K562 (cell line): ENCODE measurements at regions not wholly inside any gene's neighbourhood (a gene's known extent, or its start where the extent isn't known, plus 50 kb on each side); places are given as distances from the start of the nearest gene placed in this dataset.

ENCODE experiments used
- ATAC-seq: fragments of 200-7000 bp; cut with Tn5 transposase; 3 replicates; pipeline ENCODE4 v1.9.1; 2020; ENCODE audit warnings: moderate library complexity
- BruUV-seq: library from RNA; stranded (reverse); fragments of 400-500 nt; replicated peaks from 2 replicates; lab custom pipeline; 2021; lab: Mats Ljungman, UMichigan
- CTCF ChIA-PET: fragments of 300-600 bp; formaldehyde crosslinking; extraction: SDS; loops from one replicate; lab custom pipeline; 2021; ENCODE audit warnings: low intra/inter-chr PET ratio; lab: Yijun Ruan, JAX
- POLR2A ChIA-PET: fragments of 300-600, 350-650 bp; sonication (Branson Sonifier 250); formaldehyde crosslinking; extraction: SDS; loops from one replicate; lab custom pipeline; 2021; ENCODE audit warnings: antibody characterized with exemption, inconsistent platforms; lab: Yijun Ruan, JAX
- DNase-seq, 4 experiments: peaks; one replicate each; pipeline versions ENCODE4 v3.0.0 to v3.0.0-alpha.2; 2011 to 2018; ENCODE audit warnings: low spot score in 3 of 4, mixed read lengths in 3 of 4; ENCODE audit errors: extremely low read depth in 1 of 4
- FAIRE-seq: peaks from 2 replicates; lab custom pipeline; 2011; peaks lifted over from hg19 to GRCh38; lab: Jason Lieb, UNC
- H2AFZ ChIP-seq: 2 replicates; pipeline ENCODE4 v1.6.0; 2011; ENCODE audit warnings: low read depth, low read length, control low read depth, inconsistent platforms
- H3K27ac ChIP-seq: fragments of 200-600 bp; 3 replicates; pipeline ENCODE4 v1.8.0; 2011; ENCODE audit warnings: low read depth, mild to moderate bottlenecking, control low read depth, inconsistent platforms, low read length, moderate library complexity, mixed read lengths; ENCODE audit errors: extremely low read depth
- H3K27me3 ChIP-seq, 2 experiments: fragments of 300-600 bp in 1 of 2; 2 replicates in 1 of 2; 3 replicates in 1 of 2; pipeline versions ENCODE4 v1.6.0 to v1.8.0; 2011; ENCODE audit warnings: inconsistent platforms in 2 of 2, low read length in 2 of 2, mild to moderate bottlenecking in 1 of 2, mixed read lengths in 1 of 2, moderate library complexity in 1 of 2; ENCODE audit not compliant: control insufficient read depth in 2 of 2, insufficient read depth in 2 of 2
- H3K36me3 ChIP-seq: fragments of 300-600 bp; 3 replicates; pipeline ENCODE4 v1.8.0; 2011; ENCODE audit warnings: mild to moderate bottlenecking, low read length, inconsistent platforms; ENCODE audit not compliant: control insufficient read depth, insufficient read depth
- H3K4me1 ChIP-seq, 2 experiments: fragments of 200-600 bp in 1 of 2; replicated peaks in 1 of 2; 2 replicates in 1 of 2; 3 replicates in 1 of 2; pipeline versions ENCODE4 v1.5.1 to v1.8.0; 2011; ENCODE audit warnings: inconsistent platforms in 2 of 2, low read length in 2 of 2, mild to moderate bottlenecking in 1 of 2, mixed read lengths in 1 of 2, moderate library complexity in 1 of 2; ENCODE audit not compliant: control insufficient read depth in 2 of 2, insufficient read depth in 2 of 2
- H3K4me2 ChIP-seq: 2 replicates; pipeline ENCODE4 v1.6.1; 2011; ENCODE audit warnings: low read length, control low read depth, inconsistent platforms, mixed read lengths; ENCODE audit not compliant: insufficient read depth
- H3K4me3 ChIP-seq: fragments of 200-600 bp; sonication (generic), shearing (Covaris generic); 2 replicates; pipeline ENCODE4 v1.5.1; 2016; ENCODE audit warnings: control low read depth, inconsistent platforms
- H3K79me2 ChIP-seq: fragments of 200-600 bp; 3 replicates; pipeline ENCODE4 v1.8.0; 2011; ENCODE audit warnings: low read length, inconsistent platforms; ENCODE audit not compliant: control insufficient read depth, insufficient read depth
- H3K9ac ChIP-seq, 2 experiments: 2 replicates each; pipeline versions ENCODE4 v1.6.0 to v1.6.1; 2011; ENCODE audit warnings: low read depth in 2 of 2, low read length in 2 of 2, control low read depth in 1 of 2, inconsistent platforms in 1 of 2, mild to moderate bottlenecking in 1 of 2, mixed read lengths in 1 of 2; ENCODE audit not compliant: insufficient read depth in 1 of 2
- H3K9me1 ChIP-seq: one replicate; pipeline ENCODE4 v1.6.0; 2011; ENCODE audit warnings: inconsistent platforms, mild to moderate bottlenecking, low read length, moderate library complexity; ENCODE audit not compliant: control insufficient read depth, insufficient read depth
- H3K9me3 ChIP-seq: replicated peaks from 2 replicates; pipeline ENCODE4 v1.5.1; 2011; ENCODE audit warnings: low read depth, low read length, inconsistent platforms; ENCODE audit not compliant: control insufficient read depth, insufficient read depth
- H4K20me1 ChIP-seq: replicated peaks from 2 replicates; pipeline ENCODE4 v1.6.1; 2011; ENCODE audit warnings: low read length, inconsistent platforms, mixed read lengths; ENCODE audit not compliant: control insufficient read depth, insufficient read depth
- CBX3 ChIP-seq, 2 experiments: IDR thresholded peaks; 1 replicate in 1 of 2; 2 replicates in 1 of 2; pipeline ENCODE4 v1.6.1; 2012; ENCODE audit warnings: inconsistent platforms in 2 of 2, low read length in 2 of 2, borderline replicate concordance in 1 of 2, control low read depth in 1 of 2
- CUX1 ChIP-seq: fragments of 200-800 bp; sonication (Bioruptor generic); IDR thresholded peaks from 2 replicates; pipeline ENCODE4 v1.6.1; 2016; ENCODE audit warnings: missing genetic modification characterization, missing compliant biosample characterization
- HEY1 ChIP-seq: fragments of 250-450 bp; sonication (Bioruptor Pico); IDR thresholded peaks from 2 replicates; pipeline ENCODE4 v1.5.0; 2020; ENCODE audit warnings: mild to moderate bottlenecking, moderate library complexity, borderline replicate concordance
- MNT ChIP-seq, 2 experiments: fragments of 450-650 bp; conservative IDR thresholded peaks; 2 replicates each; pipeline ENCODE4 v1.6.1; 2017; ENCODE audit warnings: mild to moderate bottlenecking in 2 of 2, moderate library complexity in 2 of 2
- NELFE ChIP-seq: IDR thresholded peaks from 2 replicates; pipeline ENCODE4 v1.6.1; 2011; ENCODE audit warnings: mild to moderate bottlenecking; ENCODE audit not compliant: insufficient read depth, insufficient read length
- RFX1 ChIP-seq: fragments of 450-650 bp; IDR thresholded peaks from 2 replicates; pipeline ENCODE4 v1.6.1; 2016; ENCODE audit warnings: mild to moderate bottlenecking, moderate library complexity
- ZNF41 ChIP-seq: fragments of 250-450 bp; sonication (Bioruptor Pico); conservative IDR thresholded peaks from 2 replicates; pipeline ENCODE4 v1.4.0; 2020; ENCODE audit warnings: mild to moderate bottlenecking
- ZNF655 ChIP-seq: fragments of 250-450 bp; sonication (Bioruptor Pico); IDR thresholded peaks from 2 replicates; pipeline ENCODE4 v1.5.0; 2021
- WGBS: fragments of 100-300 bp; shearing (Covaris generic); methylation state at CpG from one replicate; pipeline ENCODE4 v1.1.6; 2016; ENCODE audit warnings: low coverage, mixed read lengths; ENCODE audit not compliant: insufficient coverage; ENCODE audit errors: missing lambda C conversion rate; 5-methylcytosine and 5-hydroxymethylcytosine counted together
- in situ Hi-C: fragments of 300-500 bp; cut with MboI; formaldehyde crosslinking; loops from 4 replicates; pipeline ENCODE4 v1.15.0; 2018; ENCODE audit warnings: inconsistent platforms, mixed read lengths
- intact Hi-C: fragments of 100-400 bp; cut with micrococcal nuclease; formaldehyde crosslinking; loops from 2 replicates; pipeline ENCODE4 v1.14.2; 2022

GRCh38 chr18:22088996-22089640 is 80.3 kb upstream of the GATA6 start:
- CTCF ChIA-PET: no interaction called here
- ATAC-seq (no peak), FAIRE-seq (no peak), DNase-seq (no peak)
- TF ChIP-seq HEY1 (no peak), NELFE (no peak), RFX1 (peak; percentile 56; the same call in 1 of the 2 replicates), ZNF655 (CRISPR knock-in tag) (no peak), CUX1 (CRISPR knock-in tag) (no peak), MNT (conservative IDR thresholded peaks at IDR 0.05) (no peak), CBX3 (IDR thresholded peaks at IDR 0.05; ENCODE audit: borderline replicate concordance in 1 of 2, low read length in 2 of 2) (no peak), ZNF41 (no peak)
- intact Hi-C loops: no loop called here
- no peak overlapping the region for H3K4me3 ChIP-seq
- H4K20me1 ChIP-seq: peaks cover 2% of the 10 kb centered on the region
- peaks cover 10 to 11% of the 10 kb centered on the region in 2 experiments; a peak in 3 of 5 replicates for H3K4me1 ChIP-seq
- no TSS peak for BruUV-seq
- POLR2A ChIA-PET: interaction anchor here (1.1 to 1.5 kb wide), 2 partner anchors 15 to 17 kb away, joined by 3 to 4 read pairs; no protein-coding TSS in a partner anchor
- H2AFZ ChIP-seq: no peak overlapping the region
- H3K36me3 ChIP-seq: no peaks in the 10 kb centered on the region
- no peak overlapping the region for H3K4me2 ChIP-seq
- no peak overlapping the region for H3K9ac ChIP-seq
- no peaks in the 10 kb centered on the region for H3K79me2 ChIP-seq
- peaks cover 39 to 44% of the 10 kb centered on the region in 2 experiments for H3K27me3 ChIP-seq
- no peaks in the 10 kb centered on the region for H3K9me3 ChIP-seq
- H3K27ac ChIP-seq: no peak overlapping the region
- WGBS: 2% methylated on average over 12 of the region's 12 CpGs
- in situ Hi-C loops: no loop called here
- no peaks in the 10 kb centered on the region for H3K9me1 ChIP-seq
